NCI-H524 treated with DMSO at 0.1 percent for 48 hours (cell line): ENCODE measurements at regions not wholly inside any gene's neighbourhood (a gene's known extent, or its start where the extent isn't known, plus 50 kb on each side); places are given as distances from the start of the nearest gene placed in this dataset.
"Not testable (repeated sequence)": the region's sequence is repeated elsewhere in the genome, so short reads cannot be mapped to it uniquely, and the experiment has no call there.

ENCODE experiments used
- DNase-seq: peaks from one replicate; lab custom pipeline; 2025; lab: John Stamatoyannopoulos, UW

GRCh38 chr5:101180365-101180764 lies 277.3 kb upstream of the ST8SIA4 start:
- not testable (repeated sequence) for DNase-seq

- DNase-seq = no peak
These were observed 273.5 kb upstream of the ST8SIA4 start for GRCh38 chr5:101176605-101177004.

DNA sequence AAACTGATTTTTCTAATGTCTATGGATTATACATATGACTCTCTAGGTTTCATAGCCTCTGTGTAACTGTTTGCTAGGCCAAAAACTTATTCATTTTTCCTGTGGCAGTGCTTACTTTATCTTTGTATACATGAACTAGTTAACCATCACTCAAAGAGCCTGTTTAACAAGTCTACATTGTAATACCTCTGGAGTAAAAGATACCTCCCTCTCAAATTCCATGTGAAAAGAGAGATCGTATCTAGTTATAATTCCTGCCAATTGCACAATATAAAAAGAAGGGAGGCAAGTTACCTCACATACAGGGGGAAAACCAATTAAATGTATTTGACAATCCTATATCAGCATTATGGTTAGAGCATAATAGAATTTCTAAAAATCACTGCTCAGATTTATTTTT lies 271.9 kb upstream of the ST8SIA4 start:
- DNase-seq = no peak

GRCh38 chr5:101163088-101163487 lies 260.0 kb upstream of the ST8SIA4 start:
- DNase-seq = no peak

DNA sequence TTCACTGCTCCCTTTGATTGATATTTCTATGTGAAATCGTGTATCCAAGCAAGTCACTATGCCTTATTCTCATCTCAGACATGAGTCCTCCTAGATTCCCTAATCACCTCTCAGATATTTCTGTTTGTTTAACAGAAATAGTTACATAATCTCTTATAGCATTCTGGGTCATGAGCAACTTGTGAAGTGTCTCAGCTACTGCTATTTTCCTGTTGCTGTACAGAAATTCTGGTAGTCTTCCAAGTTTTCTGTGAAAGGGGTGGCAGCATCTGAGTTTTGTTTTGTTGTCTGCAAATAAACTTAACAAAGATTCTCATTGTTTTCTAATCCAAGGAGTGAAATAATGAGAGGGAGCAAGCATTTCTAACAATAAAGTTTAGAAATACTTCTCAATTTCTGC lies 256.9 kb upstream of the ST8SIA4 start:
- DNase-seq = no peak

GRCh38 chr5:101159006-101159405 lies 255.9 kb upstream of the ST8SIA4 start:
- no peak for DNase-seq

DNA sequence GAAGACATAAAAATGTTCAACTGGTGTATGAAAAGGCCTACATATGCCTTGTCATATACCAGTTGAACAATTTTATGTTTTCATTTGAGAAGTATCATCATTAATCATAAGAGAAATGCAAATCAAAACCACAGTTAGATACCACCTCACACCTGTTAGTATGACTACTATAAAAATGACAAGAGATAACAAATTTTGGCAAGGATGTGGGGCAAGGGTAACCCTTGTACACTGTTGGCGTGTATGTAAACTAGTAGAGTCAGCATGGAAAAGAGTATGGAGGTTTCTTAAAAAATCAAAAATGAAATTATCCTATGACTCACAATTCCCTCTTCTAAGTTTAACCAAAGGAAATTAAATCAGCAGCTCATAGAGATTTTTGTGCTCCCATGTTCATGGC lies 250.4 kb upstream of the ST8SIA4 start:
- no peak for DNase-seq

- no peak for DNase-seq
These were observed 240.4 kb upstream of the ST8SIA4 start for GRCh38 chr5:101143526-101143925.

- DNase-seq = no peak
These were observed 239.0 kb upstream of the ST8SIA4 start for GRCh38 chr5:101142102-101142501.

GRCh38 chr5:101136454-101136853 lies 233.4 kb upstream of the ST8SIA4 start:
- no peak for DNase-seq

GRCh38 chr5:101123363-101123762 lies 220.3 kb upstream of the ST8SIA4 start:
- no peak for DNase-seq

DNA sequence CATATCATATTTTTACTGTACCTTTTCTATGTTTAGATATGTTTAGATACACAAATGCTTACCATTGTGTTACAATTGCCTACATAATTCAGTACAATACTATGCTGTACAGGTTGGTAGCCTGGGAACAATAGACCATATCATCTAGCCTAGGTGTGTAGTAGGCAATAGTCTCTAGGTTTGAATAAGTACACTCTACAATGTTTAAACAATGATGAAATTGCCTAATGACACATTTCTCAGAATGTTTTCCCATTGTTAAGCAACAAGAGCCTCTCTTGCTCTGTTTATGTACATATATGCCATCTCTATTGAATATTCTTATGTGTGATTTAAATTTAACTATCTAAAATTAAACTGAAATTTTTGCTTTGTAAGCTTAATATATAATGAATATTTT lies 209.6 kb upstream of the ST8SIA4 start:
- DNase-seq = no peak

- no peak for DNase-seq
These were observed 200.8 kb upstream of the ST8SIA4 start for GRCh38 chr5:101103874-101104273.

- no peak for DNase-seq
These were observed 199.4 kb upstream of the ST8SIA4 start for GRCh38 chr5:101102506-101102905.

DNA sequence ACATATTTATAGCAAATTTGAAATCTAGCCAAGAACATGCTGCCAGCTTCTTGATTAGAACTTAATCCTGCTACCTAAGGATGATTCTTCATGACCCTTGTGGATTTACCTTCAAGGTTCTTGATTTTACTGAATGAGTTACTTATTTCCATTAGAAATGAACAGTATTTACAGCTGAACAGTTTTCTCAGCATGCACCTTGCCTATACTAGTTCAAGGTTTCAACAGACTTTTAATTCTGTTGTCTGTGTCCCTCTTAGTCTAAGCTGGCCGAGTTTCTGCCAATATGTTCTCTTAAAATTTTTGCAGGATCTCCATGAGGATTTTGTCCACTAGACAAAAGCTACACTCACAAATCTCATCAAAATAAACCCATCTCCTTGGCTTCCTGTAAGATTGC lies 188.8 kb upstream of the ST8SIA4 start:
- no peak for DNase-seq

DNA sequence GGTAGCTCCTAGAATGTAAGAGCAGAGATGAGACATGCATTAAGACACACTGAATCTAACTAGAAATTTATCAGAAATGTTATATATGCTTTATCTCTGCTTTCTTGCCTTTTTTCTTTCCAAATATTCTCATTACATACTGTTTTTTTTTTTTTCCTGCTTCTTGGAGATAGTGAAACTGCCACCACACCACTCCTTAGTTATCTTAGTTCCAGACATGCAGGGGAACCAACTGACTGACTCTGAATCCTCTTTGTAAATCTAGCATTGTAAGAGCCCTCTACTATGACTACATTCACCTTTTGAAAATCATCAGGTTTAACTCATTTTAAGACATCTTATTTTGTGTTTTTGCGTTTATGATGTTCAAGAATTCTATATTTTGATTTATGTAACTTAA lies 181.3 kb upstream of the ST8SIA4 start:
- no peak for DNase-seq

DNA sequence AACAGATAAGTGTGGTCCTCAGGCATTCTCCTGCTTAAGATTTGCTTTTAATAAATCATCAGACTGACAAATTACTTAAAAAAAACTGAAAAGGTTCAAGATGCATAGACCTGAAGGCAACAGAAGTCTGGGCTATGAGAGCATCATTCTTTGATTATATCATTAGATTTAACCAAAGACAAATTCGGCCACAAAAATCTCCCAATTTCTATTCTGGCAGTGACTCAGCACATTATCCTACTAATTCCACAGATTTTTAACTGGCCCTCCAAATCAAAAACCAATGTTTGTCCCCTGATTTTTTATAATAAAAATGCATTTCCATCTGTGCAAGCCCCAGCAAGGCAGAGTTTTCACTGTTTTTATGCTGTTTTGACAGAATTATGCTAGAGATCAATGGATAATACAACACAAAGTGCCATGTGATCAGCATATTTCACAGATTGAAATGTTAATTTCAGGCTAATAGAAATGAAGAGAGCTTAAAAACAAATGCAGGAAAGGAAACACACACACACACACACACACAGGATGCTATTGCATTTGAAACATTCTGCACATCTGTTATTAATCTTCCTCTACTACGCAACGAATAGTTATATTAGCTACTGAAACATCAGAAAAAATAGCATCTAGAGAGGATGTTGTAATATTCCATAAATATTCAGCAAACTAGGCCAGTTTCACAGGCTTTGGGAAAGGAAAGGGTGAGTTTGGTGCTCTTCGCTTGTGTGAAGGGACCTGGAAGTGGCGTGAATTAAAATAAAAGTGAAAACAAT lies 177.6 kb upstream of the ST8SIA4 start:
- DNase-seq = no peak

GRCh38 chr5:101068298-101068697 lies 165.2 kb upstream of the ST8SIA4 start:
- DNase-seq = no peak

DNA sequence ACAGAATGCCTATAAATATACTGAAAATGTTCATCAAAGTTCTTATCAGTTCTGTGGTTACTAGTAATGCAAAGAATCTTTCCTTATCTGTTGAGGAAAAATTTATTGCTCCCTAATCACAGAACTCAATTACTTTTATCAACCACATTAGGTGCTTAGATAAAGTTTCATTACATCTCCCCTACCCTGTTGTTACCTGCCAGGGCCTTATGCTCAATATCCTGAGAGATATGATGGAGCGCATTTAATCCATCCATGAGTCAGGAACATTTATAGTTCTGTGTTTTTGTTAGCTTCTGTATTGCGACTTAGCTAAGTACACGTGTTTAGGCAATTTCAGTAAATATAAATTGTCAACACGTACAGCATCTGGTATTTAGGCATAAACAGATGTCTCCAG lies 164.3 kb upstream of the ST8SIA4 start:
- DNase-seq = no peak

DNA sequence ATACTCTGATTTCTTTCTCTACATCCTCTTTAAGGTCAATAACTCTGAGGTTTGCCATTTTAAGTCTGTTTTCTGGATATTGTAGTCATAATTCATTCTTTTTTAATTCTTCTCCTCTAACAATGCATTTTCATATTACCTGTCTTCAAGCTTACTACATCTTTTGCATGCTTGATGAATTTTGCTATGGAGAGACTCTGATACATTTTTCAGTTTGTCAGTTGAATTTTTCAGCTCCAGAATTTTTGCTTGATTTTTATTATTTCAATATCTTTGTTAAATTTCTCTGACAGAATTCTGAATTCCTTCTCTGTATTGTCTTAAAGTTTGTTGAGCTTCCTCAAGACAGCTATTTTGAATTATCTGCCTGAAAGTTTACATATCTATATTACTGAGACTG lies 159.8 kb upstream of the ST8SIA4 start:
- DNase-seq = no peak

- DNase-seq = no peak
These were observed 144.1 kb upstream of the ST8SIA4 start for GRCh38 chr5:101047181-101047580.

- DNase-seq = no peak
These were observed 142.6 kb upstream of the ST8SIA4 start for GRCh38 chr5:101045689-101046088.

DNA sequence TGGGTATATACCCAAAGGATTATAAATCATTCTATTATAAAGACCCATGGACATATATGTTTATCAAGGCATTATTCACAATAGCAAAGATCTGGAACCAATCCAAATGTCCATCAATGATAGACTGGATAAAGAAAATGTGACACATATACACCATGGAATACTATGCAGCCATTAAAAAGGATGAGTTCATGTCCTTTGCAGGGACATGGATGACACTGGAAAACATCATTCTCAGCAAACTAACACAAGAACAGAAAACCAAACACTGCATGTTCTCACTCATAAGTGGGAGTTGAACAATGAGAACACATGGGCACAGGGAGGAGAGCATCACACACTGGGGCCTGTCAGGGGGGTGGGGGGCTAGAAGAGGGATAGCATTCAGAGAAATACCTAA lies 136.9 kb upstream of the ST8SIA4 start:
- DNase-seq = not testable (repeated sequence)

DNA sequence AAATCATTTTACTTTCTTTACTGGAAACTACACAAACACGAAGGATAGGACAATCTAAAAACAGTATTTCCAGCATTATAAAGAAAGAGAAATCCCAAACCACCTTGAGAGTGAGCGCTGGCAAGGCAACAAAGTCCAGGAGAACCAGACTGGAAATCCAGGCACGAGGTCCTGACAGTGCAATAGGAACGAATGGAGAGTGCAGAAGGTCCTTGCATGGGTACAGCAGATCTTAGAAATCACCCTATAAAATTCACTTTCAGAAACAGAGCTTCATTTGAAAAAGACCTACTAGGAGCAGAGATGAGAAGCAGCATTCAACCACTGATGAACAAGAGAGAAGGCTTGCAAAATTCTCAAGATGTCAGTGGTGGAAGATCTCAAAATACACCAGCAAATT lies 133.7 kb upstream of the ST8SIA4 start:
- no peak for DNase-seq
